Myocyte (in vitro differentiated cells): ENCODE measurements at regions not wholly inside any gene's neighbourhood (a gene's known extent, or its start where the extent isn't known, plus 50 kb on each side); places are given as distances from the start of the nearest gene placed in this dataset.

Source experiments
- DNase-seq: peaks from one replicate; pipeline ENCODE4 v3.0.0-alpha.2; 2012; ENCODE audit warnings: low read depth

- no peak for DNase-seq
Observed at GRCh38 chr10:92747066-92747465, 57.3 kb downstream of the HHEX start.

DNA sequence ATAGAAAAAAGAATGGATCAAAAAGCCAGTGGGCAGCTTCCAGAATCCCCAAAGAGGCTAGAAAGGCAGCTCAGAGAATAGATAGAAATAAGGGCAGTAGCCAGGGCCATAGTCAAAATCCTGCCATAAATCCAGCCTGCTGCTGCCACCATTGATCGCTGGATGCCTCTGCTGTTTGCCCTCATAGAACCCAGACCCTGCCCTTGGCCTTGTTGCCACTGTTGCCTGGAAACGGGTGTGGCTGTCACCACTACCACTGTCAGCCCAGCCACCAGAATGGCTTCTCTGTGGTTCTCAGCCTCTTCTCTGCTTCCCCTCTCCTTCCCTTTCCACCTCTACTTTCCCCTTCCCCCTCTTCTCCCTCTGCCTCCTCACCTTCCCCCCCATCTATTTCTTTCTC lies 57.8 kb downstream of the HHEX start:
- DNase-seq = peak; percentile 9

GRCh38 chr10:92750791-92751533 lies 61.2 kb downstream of the HHEX start:
- DNase-seq = no peak

GRCh38 chr10:92751534-92751811 lies 61.7 kb downstream of the HHEX start:
- no peak for DNase-seq

DNA sequence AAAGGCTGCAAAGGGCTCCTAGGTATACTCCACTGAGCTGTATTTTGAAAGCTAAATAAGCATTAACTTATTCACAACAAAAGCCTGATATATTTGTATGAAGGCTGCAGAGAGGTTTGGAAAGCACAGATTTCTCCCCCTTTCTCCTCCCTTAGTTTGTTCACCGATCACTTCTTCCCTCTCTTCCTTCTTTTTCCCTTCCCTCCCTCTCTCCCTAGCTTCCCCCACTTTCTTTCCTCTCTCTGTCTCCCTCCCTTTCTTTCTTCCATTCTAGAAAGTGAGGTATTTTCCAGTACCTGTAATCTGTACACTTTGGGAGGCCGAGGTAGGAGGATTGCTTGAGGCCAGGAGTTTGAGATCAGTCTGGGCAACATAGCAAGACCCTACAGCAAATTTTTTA lies 62.1 kb downstream of the HHEX start:
- DNase-seq = no peak

DNA sequence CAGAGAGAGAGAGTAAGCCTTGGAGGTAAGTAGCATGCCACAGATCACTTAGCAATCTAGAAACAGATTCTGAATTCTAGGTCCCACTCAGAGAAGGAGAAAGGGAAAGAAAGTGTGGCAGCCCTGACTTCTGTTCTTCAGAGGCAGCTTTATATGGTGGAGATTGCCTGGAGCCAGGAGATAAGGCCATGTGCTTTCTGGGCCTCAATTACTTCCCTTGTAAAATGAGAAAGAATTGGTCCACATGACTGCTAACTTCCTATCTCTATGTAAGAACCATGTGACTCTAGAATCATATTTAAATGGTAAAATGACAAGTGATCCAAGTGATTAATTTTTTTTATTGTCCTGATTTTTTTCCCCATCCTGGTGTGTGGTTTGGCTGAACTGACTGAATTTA lies 64.1 kb downstream of the HHEX start:
- no peak for DNase-seq

DNA sequence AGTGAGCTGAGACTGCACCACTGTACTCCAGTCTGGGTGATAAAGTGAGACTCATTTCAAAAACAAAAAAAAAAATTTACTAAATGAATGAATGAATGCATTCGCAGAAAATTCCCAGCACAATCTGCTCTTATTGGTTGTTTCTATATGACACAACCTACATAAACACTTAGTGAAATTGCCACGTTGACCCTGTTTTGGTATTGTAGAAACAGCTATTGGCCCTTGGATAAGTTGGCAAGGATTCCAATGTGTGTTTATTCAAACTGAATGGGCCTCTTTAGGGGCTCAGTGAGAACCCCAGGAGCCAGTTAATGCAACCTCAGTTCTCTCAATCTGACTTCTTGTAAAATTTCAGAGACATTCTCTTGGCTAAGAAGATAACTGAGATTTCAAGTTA lies 66.0 kb downstream of the HHEX start:
- no peak for DNase-seq

GRCh38 chr10:92756201-92757065 lies 66.7 kb downstream of the HHEX start:
- no peak for DNase-seq

DNA sequence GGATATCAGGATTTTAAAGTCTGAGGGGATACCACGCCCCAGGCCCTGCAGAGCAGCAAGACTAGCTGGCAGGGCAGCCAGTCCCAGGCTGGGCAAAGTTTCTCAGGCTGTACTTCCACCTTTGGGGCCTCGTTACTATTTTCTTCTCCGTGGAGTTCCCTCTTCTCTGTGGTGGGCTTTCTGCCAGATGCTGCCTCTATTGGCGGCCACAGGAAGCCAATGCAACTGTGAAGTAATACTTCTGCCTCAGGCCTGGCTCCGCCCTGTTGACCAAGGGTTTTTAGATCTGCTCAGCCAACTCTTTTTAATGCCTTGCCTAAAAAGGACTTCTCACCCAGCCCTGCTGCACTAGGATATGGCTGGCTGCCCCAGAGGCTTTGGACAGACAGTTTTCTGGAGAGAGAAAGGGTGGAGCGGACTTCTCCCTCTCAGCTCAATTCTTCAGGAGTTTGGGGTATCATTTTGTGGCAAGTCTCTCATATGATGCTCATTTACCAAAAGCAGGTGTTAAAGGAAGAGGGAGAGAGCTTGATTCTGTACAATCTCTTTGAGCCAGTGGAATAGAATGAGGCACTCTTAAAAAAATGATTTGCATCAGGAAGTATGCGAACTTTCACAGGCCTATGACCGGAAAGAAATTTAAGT lies 67.4 kb downstream of the HHEX start:
- peak; percentile 78 for DNase-seq

GRCh38 chr10:92757711-92758104 lies 68.0 kb downstream of the HHEX start:
- DNase-seq = no peak

DNA sequence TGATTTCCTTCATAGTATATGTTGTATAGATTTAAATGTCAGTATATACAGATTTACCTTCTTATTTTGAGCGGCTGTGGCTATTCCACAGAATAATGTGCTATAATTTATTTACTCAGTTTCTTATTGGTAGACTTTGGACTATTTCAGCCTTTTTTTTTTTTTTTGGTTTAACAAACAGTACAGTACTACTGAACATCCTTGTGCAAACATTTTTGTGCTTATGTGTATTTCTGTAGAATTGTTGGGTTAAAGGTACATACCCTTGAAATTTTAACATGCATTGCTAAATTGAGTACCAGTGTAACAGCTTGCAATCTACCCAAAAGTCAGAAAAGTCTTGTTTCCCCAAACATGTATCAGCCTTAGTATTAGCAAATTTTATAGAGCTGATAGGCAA lies 68.8 kb downstream of the HHEX start:
- no peak for DNase-seq

GRCh38 chr10:92760609-92761008 lies 70.9 kb downstream of the HHEX start:
- DNase-seq = peak; percentile 36

DNA sequence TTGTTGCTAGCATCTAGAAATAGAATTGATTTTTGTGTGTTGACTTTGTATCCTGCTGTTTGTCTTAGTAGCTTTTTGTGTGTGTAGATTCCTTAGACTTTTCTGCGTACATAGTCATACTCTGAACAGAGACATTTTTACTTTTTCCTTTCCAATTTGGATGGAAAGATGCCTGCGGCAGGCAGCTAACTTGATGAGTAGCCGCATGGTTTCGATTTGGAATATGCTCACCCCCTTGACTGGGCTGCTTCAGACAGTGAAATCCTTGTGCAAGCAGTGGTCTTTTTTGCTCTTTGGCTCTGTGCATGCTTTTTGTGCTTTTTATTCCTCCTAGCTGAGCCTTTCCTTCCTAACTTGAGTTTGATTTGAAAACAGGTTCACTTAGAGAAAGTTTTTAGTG lies 71.8 kb downstream of the HHEX start:
- DNase-seq = no peak

- DNase-seq = no peak
Observed at GRCh38 chr10:92763634-92764155, 73.9 kb downstream of the HHEX start.

DNA sequence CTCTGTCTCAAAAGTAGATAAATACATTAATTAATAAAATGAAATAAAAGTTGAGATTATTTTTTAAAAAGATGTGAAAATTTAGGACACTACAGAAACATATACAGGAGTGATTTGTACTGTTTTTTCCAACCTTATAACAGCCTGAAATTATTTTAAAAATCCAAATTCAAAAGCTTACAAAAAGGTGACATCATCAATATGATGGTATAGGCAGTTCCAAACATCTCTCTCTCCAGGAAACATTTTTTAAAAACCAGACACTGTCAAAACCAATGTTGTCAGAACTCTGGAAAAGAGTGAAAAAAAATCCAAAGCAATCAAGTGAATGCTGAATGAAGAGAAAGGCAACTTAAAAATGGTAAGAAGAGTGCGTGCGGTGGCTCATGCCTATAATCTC lies 76.7 kb downstream of the HHEX start:
- DNase-seq = no peak

- DNase-seq = no peak
Observed at GRCh38 chr10:92768104-92768503, 78.3 kb downstream of the HHEX start.

DNA sequence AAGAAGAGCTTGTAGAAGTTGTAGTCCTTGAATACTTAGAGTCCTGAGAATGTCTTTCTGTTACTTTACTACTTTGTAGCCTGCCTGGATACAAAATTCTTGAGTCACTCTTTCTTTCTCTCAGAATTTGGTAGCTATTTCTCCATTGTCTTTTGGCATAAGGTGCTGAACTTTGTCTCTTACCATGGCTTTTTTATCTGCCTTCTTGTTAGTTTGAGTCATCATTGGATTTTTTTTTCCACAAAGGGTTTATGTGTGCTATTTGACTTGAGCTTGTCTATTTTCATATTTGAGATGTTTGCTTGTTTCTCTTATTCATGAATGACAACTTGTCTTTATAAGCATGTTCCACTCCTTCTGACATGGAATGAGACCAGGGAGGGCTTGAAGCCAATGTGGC lies 74.5 kb upstream of the EXOC6 start:
- DNase-seq = no peak

DNA sequence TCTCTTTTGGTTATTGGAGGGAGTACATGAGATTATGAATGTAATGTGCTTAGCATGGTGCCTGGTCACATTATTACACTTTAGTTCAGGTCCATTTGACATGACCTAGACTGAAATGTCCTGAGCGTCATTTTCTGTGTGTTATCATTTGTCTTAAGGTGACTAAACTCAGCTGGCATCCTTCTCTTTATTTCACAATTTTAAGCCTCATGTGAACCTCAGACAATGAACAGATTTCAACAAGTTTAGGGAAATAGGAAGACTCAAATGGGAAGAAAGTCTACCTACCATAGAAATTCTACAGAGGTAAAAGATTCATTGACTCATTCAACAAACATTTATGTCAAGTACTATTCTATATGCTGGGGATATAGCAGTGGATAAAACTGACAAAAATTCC lies 70.2 kb upstream of the EXOC6 start:
- no peak for DNase-seq

DNA sequence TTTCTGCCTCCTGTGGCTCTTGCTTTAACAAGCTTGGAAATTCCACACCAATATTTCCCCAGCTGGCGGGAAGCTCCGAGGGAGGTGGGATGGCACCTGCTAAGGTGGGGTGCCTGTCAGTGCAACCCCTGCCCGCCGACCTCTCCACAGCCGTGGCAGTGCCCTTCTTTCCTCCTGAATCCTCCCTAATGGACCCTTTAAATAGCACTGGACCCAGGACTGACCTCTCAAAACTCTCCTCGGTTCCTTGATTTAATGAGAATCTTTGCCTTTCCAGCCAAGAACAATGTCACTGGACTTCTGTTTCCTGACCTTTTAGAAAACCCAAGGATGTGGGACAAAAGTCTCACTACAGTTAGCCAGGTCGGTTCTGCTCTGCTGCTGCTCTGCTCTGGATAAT lies 63.2 kb upstream of the EXOC6 start:
- no peak for DNase-seq

DNA sequence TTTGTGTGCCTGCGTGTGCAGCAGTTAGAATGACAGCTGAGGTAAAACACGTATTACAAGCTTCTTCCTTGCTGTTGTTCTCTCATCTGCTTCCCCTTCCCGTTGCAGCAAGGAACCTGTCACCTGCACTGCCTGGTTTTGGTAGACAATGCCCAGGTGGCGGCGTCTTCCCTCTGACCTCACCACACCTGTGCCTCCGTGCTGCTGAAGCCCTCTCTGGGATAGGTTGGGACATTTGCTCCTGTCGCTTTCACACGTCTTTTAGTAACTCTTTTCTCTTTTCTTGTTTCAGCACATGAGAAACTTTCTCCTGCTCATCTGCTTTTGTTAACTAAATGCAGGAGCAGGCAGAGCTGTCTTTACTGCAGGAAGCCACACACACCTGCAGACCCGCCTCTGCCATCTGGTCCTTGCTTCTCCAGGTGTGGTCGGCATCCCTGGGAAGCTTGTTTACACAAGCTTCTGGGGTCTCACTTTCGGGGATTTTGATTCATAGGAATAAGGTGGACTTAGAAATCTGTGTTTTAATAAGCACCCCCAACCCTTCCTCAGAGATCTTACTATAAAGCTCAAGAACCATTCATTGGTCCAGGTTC lies 60.7 kb upstream of the EXOC6 start:
- no peak for DNase-seq

- no peak for DNase-seq
Observed at GRCh38 chr10:92789067-92789466, 59.3 kb upstream of the EXOC6 start.

DNA sequence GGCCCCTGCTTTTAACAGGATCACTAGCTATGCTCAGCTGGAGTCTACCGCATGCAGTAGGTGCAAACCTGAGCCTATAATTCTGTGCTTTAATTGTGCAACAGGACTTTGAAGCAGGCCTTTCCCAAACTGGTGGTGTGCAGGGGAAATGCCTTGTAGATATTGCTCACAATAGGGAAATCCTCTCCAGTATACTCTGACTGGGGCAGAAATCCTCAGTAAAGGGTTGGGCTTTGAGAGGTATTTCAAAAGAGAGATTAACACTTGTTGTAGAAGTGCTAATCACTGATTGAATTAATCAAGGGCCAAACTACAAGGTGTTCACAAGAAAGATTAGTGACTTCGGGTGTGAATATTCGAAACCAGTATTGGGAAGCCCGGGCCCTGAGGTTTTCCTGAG lies 58.5 kb upstream of the EXOC6 start:
- DNase-seq = no peak
